Skeletal muscle satellite cell (primary cell): ENCODE measurements at regions not wholly inside any gene's neighbourhood (a gene's known extent, or its start where the extent isn't known, plus 50 kb on each side); places are given as distances from the start of the nearest gene placed in this dataset.
"Not testable (repeated sequence)": the region's sequence is repeated elsewhere in the genome, so short reads cannot be mapped to it uniquely, and the experiment has no call there.

Experiments
- H3K27me3 ChIP-seq: 2 replicates; pipeline ENCODE4 v1.7.0; 2013; ENCODE audit warnings: low read length; ENCODE audit not compliant: control insufficient read depth, insufficient read depth
- H3K36me3 ChIP-seq: 2 replicates; pipeline ENCODE4 v1.7.0; 2013; ENCODE audit warnings: mild to moderate bottlenecking, control low read depth, low read length; ENCODE audit not compliant: insufficient read depth
- H3K4me1 ChIP-seq: 2 replicates; pipeline ENCODE4 v1.7.0; 2013; ENCODE audit warnings: low read length; ENCODE audit not compliant: control insufficient read depth, insufficient read depth
- H3K4me2 ChIP-seq: 2 replicates; pipeline ENCODE4 v1.7.0; 2013; ENCODE audit warnings: mild to moderate bottlenecking, low read length
- H3K4me3 ChIP-seq: 2 replicates; pipeline ENCODE4 v1.7.0; 2013; ENCODE audit warnings: low read length
- H3K9ac ChIP-seq: 2 replicates; pipeline ENCODE4 v1.7.0; 2013; ENCODE audit warnings: mild to moderate bottlenecking, low read depth, low read length, moderate library complexity
- H3K9me3 ChIP-seq: replicated peaks from 2 replicates; pipeline ENCODE4 v1.7.0; 2013; ENCODE audit warnings: mild to moderate bottlenecking, control low read depth, low read length

DNA sequence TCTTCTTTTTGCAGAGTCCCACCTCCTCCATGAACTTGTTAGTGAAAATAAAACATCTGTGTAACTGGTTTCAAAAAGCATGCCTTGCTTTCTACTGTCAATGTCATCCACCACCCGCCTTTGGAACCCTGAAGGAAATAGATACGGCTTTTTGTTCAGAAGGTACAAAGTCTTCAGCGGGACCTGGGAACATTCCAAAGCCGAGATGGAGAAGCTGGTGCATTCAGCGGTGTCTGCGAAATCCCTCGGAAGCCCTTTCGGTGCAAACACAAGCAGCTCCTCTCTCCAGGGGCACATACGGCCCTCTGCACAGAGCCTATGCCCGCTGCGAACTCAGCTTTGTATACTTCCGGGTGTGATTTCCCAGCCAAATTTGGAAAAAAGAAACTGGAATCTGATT is 555.8 kb upstream of the SALL3 start:
- H3K4me2 ChIP-seq: no peak overlapping the region
- H3K36me3 ChIP-seq: no peaks in the 10 kb centered on the region
- H3K9me3 ChIP-seq: peaks cover 14% of the 10 kb centered on the region
- H3K27me3 ChIP-seq: no peaks in the 10 kb centered on the region
- H3K4me1 ChIP-seq: no peaks in the 10 kb centered on the region
- no peak overlapping the region for H3K9ac ChIP-seq
- no peak overlapping the region for H3K4me3 ChIP-seq

DNA sequence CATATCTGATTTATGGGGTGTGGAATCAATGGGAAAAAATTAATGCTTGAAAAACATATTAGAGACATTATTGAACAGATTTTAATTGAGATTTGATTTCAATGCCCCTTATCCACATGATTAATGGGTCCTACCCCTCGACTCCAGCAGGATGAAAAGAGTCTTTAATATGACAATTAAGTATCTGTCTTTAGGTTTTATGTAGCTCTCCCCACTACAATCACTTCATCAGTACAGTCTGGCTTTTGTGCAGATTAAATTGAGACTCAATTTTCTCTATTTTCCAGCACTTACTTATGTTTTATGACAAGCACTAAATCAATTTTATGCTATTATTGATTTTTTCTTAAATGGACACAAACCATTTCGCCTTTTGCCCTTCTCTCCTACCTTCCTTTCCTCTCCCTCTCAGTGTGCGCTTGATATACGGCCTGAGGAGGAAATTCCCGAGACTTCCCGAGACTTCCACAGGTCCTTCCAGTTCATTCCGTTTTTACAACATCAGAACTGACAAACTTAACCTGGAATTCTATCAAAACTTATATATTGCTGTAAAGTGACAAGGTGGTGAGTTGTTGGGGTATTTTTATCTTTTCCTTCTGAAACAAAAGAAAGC is 555.1 kb upstream of the SALL3 start:
- no peaks in the 10 kb centered on the region for H3K27me3 ChIP-seq
- H3K4me2 ChIP-seq: no peak overlapping the region
- no peaks in the 10 kb centered on the region for H3K36me3 ChIP-seq
- no peak overlapping the region for H3K9ac ChIP-seq
- no peak overlapping the region for H3K4me3 ChIP-seq
- no peaks in the 10 kb centered on the region for H3K4me1 ChIP-seq
- peaks cover 14% of the 10 kb centered on the region for H3K9me3 ChIP-seq

DNA sequence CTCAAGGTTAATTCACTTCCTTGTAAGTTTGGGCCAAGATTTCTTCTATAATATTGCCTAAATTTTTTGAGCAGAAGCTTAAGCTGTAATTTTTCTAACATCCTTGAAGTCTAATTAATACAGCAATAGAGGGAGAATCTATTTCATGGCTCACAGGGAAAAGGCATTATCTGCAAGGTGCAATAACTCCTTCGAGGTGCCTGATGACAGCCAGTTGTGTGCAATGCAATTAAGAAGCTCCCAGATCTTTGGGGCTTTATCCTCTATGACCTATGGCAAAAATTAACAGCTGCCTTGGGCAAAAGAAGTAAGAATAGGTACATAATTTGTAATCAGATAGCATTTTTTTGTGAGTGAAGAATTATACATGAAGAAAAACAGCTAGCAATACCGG is 554.6 kb upstream of the SALL3 start:
- Histone ChIP-seq H3K4me3 (no peak overlapping the region), H3K4me1 (no peaks in the 10 kb centered on the region), H3K4me2 (no peak overlapping the region)

DNA sequence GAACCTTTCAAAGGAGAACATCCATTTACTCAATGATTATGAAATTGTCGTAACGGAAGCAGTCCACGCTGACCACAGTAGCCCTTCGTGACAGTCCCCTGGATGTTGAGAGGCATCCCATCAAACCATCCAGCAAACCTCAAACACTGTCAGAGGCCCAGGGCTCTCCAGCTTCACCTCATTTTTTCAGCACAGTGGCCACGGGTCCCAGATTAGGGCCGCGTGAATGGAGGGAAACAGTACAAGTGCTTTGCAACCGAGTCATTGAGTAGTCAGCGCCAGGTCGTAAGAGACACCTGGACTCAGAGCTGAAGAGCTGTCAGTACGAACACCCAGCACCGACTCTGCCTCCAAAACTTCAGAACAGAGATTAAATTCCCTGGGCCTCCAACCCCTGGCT is 552.5 kb upstream of the SALL3 start:
- Histone ChIP-seq H3K27me3 (no peaks in the 10 kb centered on the region), H3K9me3 (peaks cover 6% of the 10 kb centered on the region), H3K4me1 (no peaks in the 10 kb centered on the region), H3K9ac (no peak overlapping the region), H3K36me3 (no peaks in the 10 kb centered on the region), H3K4me3 (no peak overlapping the region), H3K4me2 (no peak overlapping the region)

More for the DNA sequence above, 554.6 kb upstream of the SALL3 start:
- Histone ChIP-seq H3K27me3 (no peaks in the 10 kb centered on the region), H3K36me3 (no peaks in the 10 kb centered on the region), H3K9me3 (peaks cover 11% of the 10 kb centered on the region), H3K9ac (no peak overlapping the region)

DNA sequence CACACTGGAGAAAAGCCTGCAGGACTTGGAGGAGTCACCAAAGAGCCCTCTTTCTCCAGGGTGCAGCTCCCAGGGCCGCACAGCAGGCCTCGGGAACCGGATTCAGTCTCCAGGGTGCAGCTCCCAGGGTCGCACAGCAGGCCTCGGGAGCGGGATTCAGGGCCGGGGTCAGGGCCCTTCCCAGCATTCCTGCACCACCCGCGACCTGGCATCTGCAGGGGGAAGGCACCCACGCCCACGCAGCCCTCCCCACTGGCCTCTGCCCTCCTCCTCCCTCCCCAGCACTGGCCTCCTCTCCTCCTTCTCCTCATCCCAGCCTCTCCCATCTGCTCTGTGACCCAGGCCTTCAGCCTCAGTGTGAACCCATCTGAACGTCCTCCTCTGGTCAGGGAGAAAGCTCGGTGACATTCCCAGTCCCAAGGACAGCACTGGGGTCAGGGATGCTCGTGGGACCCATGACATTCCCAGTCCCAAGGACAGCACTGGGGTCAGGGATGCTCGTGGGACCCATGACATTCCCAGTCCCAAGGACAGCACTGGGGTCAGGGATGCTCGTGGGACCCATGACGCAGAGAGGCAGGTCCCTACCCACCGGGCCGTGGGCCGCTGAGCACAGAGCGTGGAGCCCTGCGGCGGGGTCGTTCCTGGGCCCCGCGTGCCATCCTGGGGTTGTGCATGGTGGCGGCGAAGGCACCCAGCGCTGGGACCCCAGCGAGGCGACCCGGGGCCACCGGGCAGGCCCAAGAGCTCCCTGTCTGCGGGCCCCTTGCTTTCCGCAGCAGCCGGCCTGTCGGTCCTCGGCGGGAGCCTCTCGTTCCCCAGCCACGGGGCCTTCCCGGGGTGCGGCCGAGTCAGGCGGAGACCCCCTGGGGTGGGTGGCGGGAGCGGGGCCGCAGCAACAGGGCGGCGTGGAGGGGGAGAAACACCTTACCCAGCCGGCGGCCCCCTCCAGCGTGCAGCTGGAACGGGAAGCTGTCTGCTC is 550.2 kb upstream of the SALL3 start:
- Histone ChIP-seq H3K4me2 (no peak overlapping the region), H3K36me3 (no peaks in the 10 kb centered on the region), H3K4me3 (no peak overlapping the region), H3K4me1 (no peaks in the 10 kb centered on the region), H3K27me3 (no peaks in the 10 kb centered on the region), H3K9me3 (peaks cover 19% of the 10 kb centered on the region), H3K9ac (no peak overlapping the region)

DNA sequence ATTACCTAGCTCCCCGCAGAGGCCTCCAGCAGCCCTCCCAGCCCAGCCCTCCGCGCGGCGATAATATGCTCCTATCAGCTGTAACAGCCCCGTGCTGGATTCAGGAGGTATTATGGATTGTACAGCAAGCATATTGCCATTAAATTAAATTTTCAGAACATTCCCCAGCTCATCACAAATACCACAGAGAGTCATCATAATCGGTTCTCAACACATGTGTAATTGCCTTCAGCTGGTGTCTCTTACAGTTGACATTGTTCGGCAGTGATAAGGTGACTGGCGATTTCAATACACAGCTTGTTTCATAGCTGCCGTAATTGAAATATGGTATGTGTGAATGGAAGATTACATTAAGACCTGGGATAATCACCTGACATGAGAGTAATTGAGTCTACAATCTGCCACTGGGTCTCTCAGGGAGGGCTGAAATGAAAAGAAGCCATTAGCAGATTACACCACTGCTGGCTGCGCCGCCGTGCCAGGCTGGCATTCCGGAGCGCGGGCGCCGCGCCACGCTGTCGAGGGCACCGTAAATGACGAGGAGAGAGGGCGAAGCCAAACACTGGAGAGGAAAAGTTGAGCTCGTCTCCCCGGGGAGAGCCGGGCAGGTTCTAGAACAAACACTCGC is 549.4 kb upstream of the SALL3 start:
- H3K27me3 ChIP-seq: no peaks in the 10 kb centered on the region
- H3K9me3 ChIP-seq: peaks cover 22% of the 10 kb centered on the region
- H3K4me2 ChIP-seq: no peak overlapping the region
- no peak overlapping the region for H3K9ac ChIP-seq
- H3K4me1 ChIP-seq: no peaks in the 10 kb centered on the region
- no peak overlapping the region for H3K4me3 ChIP-seq
- no peaks in the 10 kb centered on the region for H3K36me3 ChIP-seq

DNA sequence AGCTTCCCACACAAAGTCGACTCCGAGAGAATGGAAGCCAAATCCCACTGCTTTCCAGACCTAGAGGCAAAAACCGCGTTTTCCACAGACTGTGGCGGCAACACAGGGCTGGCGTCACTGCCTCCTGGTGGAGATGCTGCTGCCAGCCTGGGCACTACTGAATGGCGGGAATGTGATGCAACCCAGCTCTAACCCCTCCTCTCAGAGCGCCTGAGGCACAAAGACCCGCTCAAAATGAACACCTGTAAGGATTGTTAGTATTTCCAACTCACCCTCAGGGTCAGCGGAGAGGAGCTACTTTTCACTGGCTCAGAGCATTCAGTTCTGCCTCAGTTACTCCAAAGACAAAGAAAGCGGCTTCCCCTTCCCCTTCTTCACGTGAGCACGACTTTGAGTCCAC is 548.0 kb upstream of the SALL3 start:
- Histone ChIP-seq H3K36me3 (no peaks in the 10 kb centered on the region), H3K27me3 (no peaks in the 10 kb centered on the region), H3K4me1 (no peaks in the 10 kb centered on the region), H3K9me3 (peaks cover 22% of the 10 kb centered on the region), H3K4me3 (no peak overlapping the region), H3K9ac (no peak overlapping the region), H3K4me2 (no peak overlapping the region)

DNA sequence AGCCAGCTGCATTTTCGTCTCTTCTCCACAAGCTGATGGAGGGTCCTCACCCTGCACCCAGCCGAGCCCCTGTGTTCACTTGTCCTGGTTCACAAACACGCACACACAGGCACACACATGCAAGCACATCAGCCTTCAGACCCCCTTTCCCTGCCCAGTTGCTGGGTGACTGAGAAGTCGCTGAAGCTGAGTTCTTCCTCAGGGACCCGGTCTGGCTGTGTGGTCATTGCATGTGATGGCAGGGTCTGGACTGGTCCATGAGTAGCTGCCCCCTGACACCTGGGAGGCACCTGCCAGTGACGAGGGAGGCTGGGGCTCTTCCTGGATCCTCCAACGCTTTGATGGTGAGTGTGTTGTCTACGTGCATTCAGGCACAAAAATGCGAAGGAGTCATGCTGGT is 546.1 kb upstream of the SALL3 start:
- H3K4me3 ChIP-seq: no peak overlapping the region
- H3K9me3 ChIP-seq: peaks cover 18% of the 10 kb centered on the region
- no peaks in the 10 kb centered on the region for H3K36me3 ChIP-seq
- H3K9ac ChIP-seq: no peak overlapping the region
- H3K27me3 ChIP-seq: no peaks in the 10 kb centered on the region
- no peaks in the 10 kb centered on the region for H3K4me1 ChIP-seq
- no peak overlapping the region for H3K4me2 ChIP-seq

DNA sequence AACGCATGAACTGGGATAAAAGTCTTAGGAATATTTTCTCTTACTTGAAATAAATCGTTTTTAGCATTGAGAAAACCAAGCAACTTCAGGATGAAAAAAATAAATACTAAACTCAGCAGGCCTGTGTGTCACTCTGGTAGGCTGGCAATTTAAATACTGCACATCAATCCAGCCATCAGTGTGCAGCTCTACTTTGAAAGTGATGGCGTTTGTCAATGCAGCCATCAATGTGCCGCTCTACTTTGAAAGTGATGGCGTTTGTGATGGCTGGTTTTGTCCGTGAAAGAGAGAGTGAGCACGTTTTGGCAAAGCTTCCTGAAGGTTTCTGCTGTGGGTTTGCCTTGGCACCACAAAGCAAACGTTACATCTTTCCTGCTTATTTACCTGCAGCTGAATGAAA is 543.5 kb upstream of the SALL3 start:
- Histone ChIP-seq H3K4me3 (no peak overlapping the region), H3K4me2 (no peak overlapping the region), H3K9ac (no peak overlapping the region), H3K4me1 (no peaks in the 10 kb centered on the region), H3K36me3 (no peaks in the 10 kb centered on the region), H3K9me3 (peaks cover 27% of the 10 kb centered on the region), H3K27me3 (no peaks in the 10 kb centered on the region)

DNA sequence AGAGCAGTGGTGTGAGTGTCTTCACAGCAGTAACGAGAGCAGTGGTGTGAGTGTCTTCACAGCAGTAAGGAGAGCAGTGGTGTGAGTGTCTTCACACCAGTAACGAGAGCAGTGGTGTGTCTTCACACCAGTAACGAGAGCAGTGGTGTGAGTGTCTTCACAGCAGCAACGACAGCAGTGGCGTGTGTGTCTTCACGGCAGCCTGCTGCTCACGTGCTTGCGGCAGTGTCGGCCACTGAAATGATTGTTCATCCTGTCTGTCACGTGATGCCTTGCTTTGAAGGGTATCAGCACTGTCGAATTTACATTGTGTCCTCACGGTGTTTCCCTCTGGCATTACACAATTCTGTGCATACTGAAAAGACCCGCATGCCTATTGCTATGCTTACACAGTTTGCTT is 541.4 kb upstream of the SALL3 start:
- H3K36me3 ChIP-seq, H3K27me3 ChIP-seq, H3K9ac ChIP-seq, H3K4me1 ChIP-seq, H3K4me2 ChIP-seq, H3K4me3 ChIP-seq: not testable (repeated sequence)
- peaks cover 17% of the 10 kb centered on the region for H3K9me3 ChIP-seq

DNA sequence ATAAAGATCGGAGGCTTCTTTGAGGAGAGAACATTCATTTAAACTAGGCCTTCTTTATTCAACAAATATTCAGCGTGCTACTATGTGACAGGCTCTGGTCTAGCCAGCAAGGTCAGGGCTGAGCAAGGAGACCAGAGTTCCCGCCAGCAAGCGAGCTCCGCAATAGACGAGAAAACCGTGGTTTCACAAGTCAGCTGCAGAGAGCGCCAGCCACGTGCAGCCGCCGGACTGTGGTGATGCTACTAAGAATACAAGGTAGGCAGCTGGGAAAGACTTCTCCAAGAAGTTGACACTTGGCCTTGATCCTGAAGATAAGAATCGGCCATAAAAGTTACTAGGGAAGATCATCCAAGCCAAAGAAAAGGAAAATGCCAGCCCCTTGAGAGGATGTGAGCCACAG is 533.7 kb upstream of the SALL3 start:
- Histone ChIP-seq H3K36me3 (no peaks in the 10 kb centered on the region), H3K4me1 (no peaks in the 10 kb centered on the region), H3K9ac (no peak overlapping the region), H3K27me3 (no peaks in the 10 kb centered on the region), H3K4me2 (no peak overlapping the region), H3K4me3 (no peak overlapping the region), H3K9me3 (peaks cover 6% of the 10 kb centered on the region)
